IMR-90 (cell line): ENCODE measurements at regions not wholly inside any gene's neighbourhood (a gene's known extent, or its start where the extent isn't known, plus 50 kb on each side); places are given as distances from the start of the nearest gene placed in this dataset.

ENCODE experiments used
- ATAC-seq: fragments of 200-7000 bp; cut with Tn5 transposase; 2 replicates; pipeline ENCODE4 v1.9.1; 2020; ENCODE audit warnings: low read depth, mild to moderate bottlenecking, moderate library complexity
- BruUV-seq: library from RNA; stranded (reverse); fragments of 400-500 nt; replicated peaks from 2 replicates; lab custom pipeline; 2021; lab: Mats Ljungman, UMichigan
- CTCF ChIA-PET: fragments of 300-600 bp; formaldehyde crosslinking; extraction: SDS; loops from one replicate; lab custom pipeline; 2021; ENCODE audit warnings: antibody characterized with exemption; lab: Yijun Ruan, JAX
- POLR2A ChIA-PET: fragments of 300-600 bp; sonication (Branson Sonifier 250); formaldehyde crosslinking; loops from one replicate; lab custom pipeline; 2022; ENCODE audit warnings: antibody characterized with exemption; ENCODE audit not compliant: unreplicated experiment; lab: Charles Lee
- DNase-seq: peaks from one replicate; pipeline ENCODE4 v3.0.0; 2013
- H2AFZ ChIP-seq: replicated peaks from 2 replicates; pipeline ENCODE3; 2013; ENCODE audit warnings: low read length, mild to moderate bottlenecking; ENCODE audit not compliant: poor library complexity
- H2AK5ac ChIP-seq: 2 replicates; pipeline ENCODE4 v1.6.1; 2013; ENCODE audit warnings: low read depth, low read length, inconsistent platforms
- H2AK9ac ChIP-seq: replicated peaks from 2 replicates; pipeline ENCODE3; 2013; ENCODE audit warnings: mild to moderate bottlenecking, low read depth, low read length, moderate library complexity; ENCODE audit not compliant: poor library complexity
- H2BK120ac ChIP-seq: 2 replicates; pipeline ENCODE4 v1.6.1; 2013; ENCODE audit warnings: low read depth, low read length, inconsistent platforms
- H2BK15ac ChIP-seq: 3 replicates; pipeline ENCODE4 v1.6.1; 2013; ENCODE audit warnings: low read depth, low read length, inconsistent platforms
- H2BK20ac ChIP-seq: 2 replicates; pipeline ENCODE4 v1.6.1; 2013; ENCODE audit warnings: low read depth, mild to moderate bottlenecking, inconsistent platforms, low read length, moderate library complexity
- H2BK5ac ChIP-seq: 2 replicates; pipeline ENCODE4 v1.6.1; 2013; ENCODE audit warnings: mild to moderate bottlenecking, low read depth, low read length, inconsistent platforms; ENCODE audit not compliant: poor library complexity, severe bottlenecking
- H3K14ac ChIP-seq: replicated peaks from 2 replicates; pipeline ENCODE4 v1.6.1; 2013; ENCODE audit warnings: low read depth, low read length, inconsistent platforms
- H3K18ac ChIP-seq: 2 replicates; pipeline ENCODE4 v1.6.1; 2013; ENCODE audit warnings: low read depth, low read length, control low read depth
- H3K23ac ChIP-seq: 2 replicates; pipeline ENCODE4 v1.6.1; 2013; ENCODE audit warnings: low read depth, low read length, inconsistent platforms
- H3K27ac ChIP-seq: 2 replicates; pipeline ENCODE4 v1.5.1; 2013; ENCODE audit warnings: mild to moderate bottlenecking, control low read depth, low read length; ENCODE audit not compliant: insufficient read depth
- H3K27me3 ChIP-seq: 2 replicates; pipeline ENCODE4 v1.6.1; 2013; ENCODE audit warnings: low read length; ENCODE audit not compliant: control insufficient read depth, insufficient read depth
- H3K36me3 ChIP-seq: 2 replicates; pipeline ENCODE4 v1.6.1; 2013; ENCODE audit warnings: low read length, mixed read lengths; ENCODE audit not compliant: control insufficient read depth, insufficient read depth
- H3K4ac ChIP-seq: 2 replicates; pipeline ENCODE4 v1.6.1; 2013; ENCODE audit warnings: low read depth, low read length, inconsistent platforms
- H3K4me1 ChIP-seq: 2 replicates; pipeline ENCODE4 v1.6.1; 2013; ENCODE audit warnings: low read length, mixed read lengths; ENCODE audit not compliant: control insufficient read depth, insufficient read depth
- H3K4me2 ChIP-seq: 2 replicates; pipeline ENCODE4 v1.6.1; 2013; ENCODE audit warnings: low read depth, mild to moderate bottlenecking, control low read depth, low read length, moderate library complexity
- H3K4me3 ChIP-seq: 2 replicates; pipeline ENCODE4 v1.5.1; 2013; ENCODE audit warnings: low read depth, mild to moderate bottlenecking, control low read depth, low read length, moderate library complexity; ENCODE audit not compliant: insufficient read depth
- H3K56ac ChIP-seq: 2 replicates; pipeline ENCODE4 v1.6.1; 2013; ENCODE audit warnings: low read length, inconsistent platforms; ENCODE audit not compliant: insufficient read depth; ENCODE audit errors: extremely low read depth
- H3K79me1 ChIP-seq, 2 experiments: 2 replicates each; pipeline ENCODE4 v1.6.1; 2013; ENCODE audit warnings: low read length in 2 of 2, inconsistent platforms in 1 of 2, low read depth in 1 of 2
- H3K9ac ChIP-seq: 2 replicates; pipeline ENCODE4 v1.6.1; 2013; ENCODE audit warnings: low read depth, low read length, control low read depth
- H3K9me1 ChIP-seq: 2 replicates; pipeline ENCODE4 v1.6.1; 2013; ENCODE audit warnings: low read length, inconsistent platforms; ENCODE audit not compliant: insufficient read depth
- H3K9me3 ChIP-seq: 2 replicates; pipeline ENCODE4 v1.6.1; 2013; ENCODE audit warnings: low read length; ENCODE audit not compliant: control insufficient read depth, insufficient read depth
- H4K20me1 ChIP-seq: 2 replicates; pipeline ENCODE4 v1.6.1; 2013; ENCODE audit warnings: low read length, inconsistent platforms; ENCODE audit not compliant: insufficient read depth
- H4K5ac ChIP-seq: 2 replicates; pipeline ENCODE4 v1.6.1; 2013; ENCODE audit warnings: mild to moderate bottlenecking, low read depth, low read length, control low read depth
- H4K8ac ChIP-seq, 2 experiments: 2 replicates each; pipeline ENCODE4 v1.6.1; 2013; ENCODE audit warnings: low read depth in 2 of 2, low read length in 2 of 2, control low read depth in 1 of 2, inconsistent platforms in 1 of 2
- H4K91ac ChIP-seq: 2 replicates; pipeline ENCODE4 v1.6.1; 2013; ENCODE audit warnings: low read depth, low read length, inconsistent platforms; ENCODE audit not compliant: insufficient read depth
- BHLHE40 ChIP-seq: fragments of 150-350 bp; IDR thresholded peaks from 2 replicates; pipeline ENCODE4 v1.6.1; 2016; ENCODE audit warnings: mild to moderate bottlenecking, low read depth, low read length
- CEBPB ChIP-seq: IDR thresholded peaks from 2 replicates; pipeline ENCODE4 v1.6.1; 2012; ENCODE audit warnings: low read depth, low read length, improper control_type of control experiment
- CHD1 ChIP-seq: IDR thresholded peaks from 2 replicates; pipeline ENCODE4 v1.6.1; 2012; ENCODE audit warnings: low read depth, low read length, improper control_type of control experiment
- FOS ChIP-seq: fragments of 150-350 bp; IDR thresholded peaks from 2 replicates; pipeline ENCODE4 v1.6.1; 2016; ENCODE audit warnings: low read depth, low read length
- MAFK ChIP-seq: IDR thresholded peaks from 2 replicates; pipeline ENCODE4 v1.6.1; 2012; ENCODE audit warnings: low read depth, low read length, improper control_type of control experiment
- MAZ ChIP-seq: IDR thresholded peaks from 2 replicates; pipeline ENCODE4 v1.6.1; 2012; ENCODE audit warnings: low read depth, mild to moderate bottlenecking, low read length, improper control_type of control experiment, moderate library complexity, borderline replicate concordance
- MXI1 ChIP-seq: IDR thresholded peaks from 2 replicates; pipeline ENCODE4 v1.6.1; 2012; ENCODE audit warnings: low read depth, mild to moderate bottlenecking, low read length, moderate library complexity, borderline replicate concordance
- POLR2A ChIP-seq: IDR thresholded peaks from 2 replicates; pipeline ENCODE4 v1.6.1; 2012; ENCODE audit warnings: mild to moderate bottlenecking, low read depth, low read length
- RAD21 ChIP-seq: IDR thresholded peaks from 2 replicates; pipeline ENCODE4 v1.6.1; 2012; ENCODE audit warnings: low read length, improper control_type of control experiment
- RCOR1 ChIP-seq: IDR thresholded peaks from 2 replicates; pipeline ENCODE4 v1.6.1; 2012; ENCODE audit warnings: mild to moderate bottlenecking, low read length, improper control_type of control experiment; ENCODE audit not compliant: insufficient replicate concordance
- RFX5 ChIP-seq: IDR thresholded peaks from 2 replicates; pipeline ENCODE4 v1.8.0; 2012; ENCODE audit warnings: low read depth, mild to moderate bottlenecking, low read length, moderate library complexity
- SMC3 ChIP-seq: fragments of 150-350 bp; IDR thresholded peaks from 2 replicates; pipeline ENCODE4 v1.6.1; 2016; ENCODE audit warnings: low read depth, mild to moderate bottlenecking, antibody characterized with exemption, low read length, moderate library complexity
- WGBS, 2 experiments: methylation state at CpG; one replicate each; pipeline versions ENCODE4 v1.1.5 to v1.1.7; 2013; ENCODE audit warnings: missing lambda C conversion rate in 2 of 2; ENCODE audit not compliant: insufficient read length in 1 of 2; ENCODE audit errors: extremely low coverage in 2 of 2; 5-methylcytosine and 5-hydroxymethylcytosine counted together
- dilution Hi-C: fragments of 300-500 bp; cut with HindIII; formaldehyde crosslinking; loops from one replicate; pipeline ENCODE4 v1.14.3; 2018; ENCODE audit warnings: low sequenced_read_pairs; ENCODE audit not compliant: unreplicated experiment
- in situ Hi-C: fragments of 300-500 bp; cut with MboI; formaldehyde crosslinking; loops from 3 replicates; pipeline ENCODE4 v1.14.3; 2019; ENCODE audit warnings: low sequenced_read_pairs, inconsistent platforms, mixed read lengths
- intact Hi-C: fragments of 100-400 bp; cut with micrococcal nuclease; formaldehyde crosslinking; loops from 2 replicates; pipeline ENCODE4 v1.10.0; 2022
- TF ChIP-seq, protein P1 (sequence below): fragments of 150-350 bp; IDR thresholded peaks from 2 replicates; pipeline ENCODE4 v1.6.1; 2017; ENCODE audit warnings: mild to moderate bottlenecking, antibody characterized with exemption, low read length, low read depth
- TF ChIP-seq, protein P2 (sequence below): conservative IDR thresholded peaks from 2 replicates; pipeline ENCODE4 v1.5.1; 2012; ENCODE audit warnings: mild to moderate bottlenecking, low read depth, low read length, improper control_type of control experiment
- TF ChIP-seq, protein P3 (sequence below): fragments of 150-350 bp; IDR thresholded peaks from 2 replicates; pipeline ENCODE4 v1.6.1; 2016; ENCODE audit warnings: low read depth, mild to moderate bottlenecking, low read length, moderate library complexity, borderline replicate concordance

DNA sequence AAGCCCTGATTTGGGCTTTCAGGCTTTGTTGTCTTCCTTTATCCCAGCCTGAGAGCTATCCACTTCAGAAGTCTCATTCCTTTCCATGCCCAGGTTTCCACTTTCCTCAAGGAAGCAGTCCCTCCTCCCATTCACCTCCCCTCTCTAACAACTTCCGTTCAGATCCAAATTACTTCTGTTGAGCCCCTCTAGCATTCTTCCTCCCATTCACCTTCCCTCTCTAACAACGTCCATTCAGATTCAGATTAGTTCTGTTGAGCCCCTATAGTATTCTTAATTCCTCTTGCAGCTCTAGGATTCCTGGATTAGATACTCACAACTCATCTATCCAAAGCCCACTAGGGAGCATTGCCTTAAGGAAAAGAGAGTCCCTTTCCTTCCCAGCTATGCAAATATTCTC, 216.8 kb downstream of the RAD51AP2 start:
- no peak overlapping the region for H3K27ac ChIP-seq
- 100% methylated on average over 1 of the region's 2 CpGs; no CpG with 5 or more reads in 1 of the 2 experiments for WGBS, 2 experiments
- no peak overlapping the region for H3K9ac ChIP-seq
- dilution Hi-C loops (no loop called here), in situ Hi-C loops (loop anchor here (10.0 kb wide), 1 partner anchor 527 kb away; no protein-coding TSS in a partner anchor), intact Hi-C loops (no loop called here)
- no peaks in the 10 kb centered on the region for H3K9me3 ChIP-seq
- ChIA-PET POLR2A (no interaction called here), CTCF (no interaction called here)
- no TSS peak for BruUV-seq
- no peak for ATAC-seq
- H4K8ac ChIP-seq, result no peak overlapping the region
- no peak overlapping the region for H4K91ac ChIP-seq
- no peak overlapping the region for H2BK120ac ChIP-seq
- no peak overlapping the region for H4K5ac ChIP-seq
- H3K4ac ChIP-seq, result no peak overlapping the region
- no peak overlapping the region for H3K23ac ChIP-seq
- H3K36me3 ChIP-seq, result no peaks in the 10 kb centered on the region
- no peaks in the 10 kb centered on the region for H3K9me1 ChIP-seq
- H2BK20ac ChIP-seq, result no peak overlapping the region
- DNase-seq, result no peak
- no peaks in the 10 kb centered on the region for H3K27me3 ChIP-seq
- H3K56ac ChIP-seq, result no peak overlapping the region
- no peaks in the 10 kb centered on the region for H4K20me1 ChIP-seq
- no peak overlapping the region for H2BK5ac ChIP-seq
- no peaks in the 10 kb centered on the region for H3K79me1 ChIP-seq
- no peak overlapping the region for H2BK15ac ChIP-seq
- no peak overlapping the region for H3K4me3 ChIP-seq
- peaks cover 7% of the 10 kb centered on the region for H3K4me1 ChIP-seq
- H3K18ac ChIP-seq, result no peak overlapping the region
- TF ChIP-seq MAZ (no peak), CHD1 (no peak), POLR2A (no peak), FOS (no peak), RAD21 (no peak), RCOR1 (no peak), SMC3 (no peak), BHLHE40 (no peak), CEBPB (no peak), MAFK (no peak), MXI1 (no peak), RFX5 (no peak)
- TF ChIP-seq, protein P1, sequence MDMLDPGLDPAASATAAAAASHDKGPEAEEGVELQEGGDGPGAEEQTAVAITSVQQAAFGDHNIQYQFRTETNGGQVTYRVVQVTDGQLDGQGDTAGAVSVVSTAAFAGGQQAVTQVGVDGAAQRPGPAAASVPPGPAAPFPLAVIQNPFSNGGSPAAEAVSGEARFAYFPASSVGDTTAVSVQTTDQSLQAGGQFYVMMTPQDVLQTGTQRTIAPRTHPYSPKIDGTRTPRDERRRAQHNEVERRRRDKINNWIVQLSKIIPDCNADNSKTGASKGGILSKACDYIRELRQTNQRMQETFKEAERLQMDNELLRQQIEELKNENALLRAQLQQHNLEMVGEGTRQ, result no peak
- TF ChIP-seq, protein P2, sequence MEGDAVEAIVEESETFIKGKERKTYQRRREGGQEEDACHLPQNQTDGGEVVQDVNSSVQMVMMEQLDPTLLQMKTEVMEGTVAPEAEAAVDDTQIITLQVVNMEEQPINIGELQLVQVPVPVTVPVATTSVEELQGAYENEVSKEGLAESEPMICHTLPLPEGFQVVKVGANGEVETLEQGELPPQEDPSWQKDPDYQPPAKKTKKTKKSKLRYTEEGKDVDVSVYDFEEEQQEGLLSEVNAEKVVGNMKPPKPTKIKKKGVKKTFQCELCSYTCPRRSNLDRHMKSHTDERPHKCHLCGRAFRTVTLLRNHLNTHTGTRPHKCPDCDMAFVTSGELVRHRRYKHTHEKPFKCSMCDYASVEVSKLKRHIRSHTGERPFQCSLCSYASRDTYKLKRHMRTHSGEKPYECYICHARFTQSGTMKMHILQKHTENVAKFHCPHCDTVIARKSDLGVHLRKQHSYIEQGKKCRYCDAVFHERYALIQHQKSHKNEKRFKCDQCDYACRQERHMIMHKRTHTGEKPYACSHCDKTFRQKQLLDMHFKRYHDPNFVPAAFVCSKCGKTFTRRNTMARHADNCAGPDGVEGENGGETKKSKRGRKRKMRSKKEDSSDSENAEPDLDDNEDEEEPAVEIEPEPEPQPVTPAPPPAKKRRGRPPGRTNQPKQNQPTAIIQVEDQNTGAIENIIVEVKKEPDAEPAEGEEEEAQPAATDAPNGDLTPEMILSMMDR, result no peak
- TF ChIP-seq, protein P3, sequence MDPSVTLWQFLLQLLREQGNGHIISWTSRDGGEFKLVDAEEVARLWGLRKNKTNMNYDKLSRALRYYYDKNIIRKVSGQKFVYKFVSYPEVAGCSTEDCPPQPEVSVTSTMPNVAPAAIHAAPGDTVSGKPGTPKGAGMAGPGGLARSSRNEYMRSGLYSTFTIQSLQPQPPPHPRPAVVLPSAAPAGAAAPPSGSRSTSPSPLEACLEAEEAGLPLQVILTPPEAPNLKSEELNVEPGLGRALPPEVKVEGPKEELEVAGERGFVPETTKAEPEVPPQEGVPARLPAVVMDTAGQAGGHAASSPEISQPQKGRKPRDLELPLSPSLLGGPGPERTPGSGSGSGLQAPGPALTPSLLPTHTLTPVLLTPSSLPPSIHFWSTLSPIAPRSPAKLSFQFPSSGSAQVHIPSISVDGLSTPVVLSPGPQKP, result no peak
- H3K4me2 ChIP-seq, result no peak overlapping the region
- H3K14ac ChIP-seq, result no peak overlapping the region
- no peak overlapping the region for H2AK9ac ChIP-seq
- no peak overlapping the region for H2AFZ ChIP-seq
- no peak overlapping the region for H2AK5ac ChIP-seq
